Natural killer cell (primary cell): ENCODE measurements at regions not wholly inside any gene's neighbourhood (a gene's known extent, or its start where the extent isn't known, plus 50 kb on each side); places are given as distances from the start of the nearest gene placed in this dataset.

ENCODE experiments used
- ATAC-seq, 3 donors: fragments of 150-1000 bp in 2 of 3; fragments of 200-7000 bp in 1 of 3; cut with Tn5 transposase; 1 replicate in 1 of 3; 2 replicates in 2 of 3; pipeline ENCODE4 v1.10.0; 2021; ENCODE audit warnings: mild to moderate bottlenecking in 2 of 3, moderate library complexity in 2 of 3
- DNase-seq, 2 donors: peaks; one replicate each; pipeline versions ENCODE4 v3.0.0 to v3.0.0-alpha.2; 2013 to 2021; ENCODE audit warnings: mixed read lengths in 1 of 2
- H3K27ac ChIP-seq: one replicate; pipeline ENCODE4 v1.5.1; 2013; ENCODE audit warnings: mild to moderate bottlenecking, low read length
- H3K27me3 ChIP-seq: one replicate; pipeline ENCODE4 v1.6.1; 2013; ENCODE audit warnings: low read length; ENCODE audit not compliant: control insufficient read depth, insufficient read depth
- H3K36me3 ChIP-seq: one replicate; pipeline ENCODE4 v1.6.1; 2013; ENCODE audit warnings: low read length; ENCODE audit not compliant: control insufficient read depth, insufficient read depth
- H3K4me1 ChIP-seq: one replicate; pipeline ENCODE4 v1.6.1; 2013; ENCODE audit warnings: low read length; ENCODE audit not compliant: control insufficient read depth, insufficient read depth
- H3K4me3 ChIP-seq: one replicate; pipeline ENCODE4 v1.5.1; 2013; ENCODE audit warnings: low read length
- H3K9me3 ChIP-seq: one replicate; pipeline ENCODE4 v1.6.1; 2013; ENCODE audit warnings: low read length; ENCODE audit not compliant: control insufficient read depth, insufficient read depth
- H3K27ac Mint-ChIP-seq, 2 donors: one replicate each; pipeline ENCODE4 v1.8.0; 2022; ENCODE audit warnings: mild to moderate bottlenecking in 2 of 2, mixed read lengths in 2 of 2, moderate library complexity in 1 of 2
- H3K27me3 Mint-ChIP-seq, 2 donors: one replicate each; pipeline ENCODE4 v1.8.0; 2022; ENCODE audit warnings: low read depth in 2 of 2, mixed read lengths in 2 of 2
- H3K36me3 Mint-ChIP-seq: one replicate; pipeline ENCODE4 v1.8.0; 2022; ENCODE audit warnings: mixed read lengths
- H3K4me1 Mint-ChIP-seq, 2 donors: one replicate each; pipeline ENCODE4 v1.8.0; 2022; ENCODE audit warnings: mixed read lengths in 2 of 2
- H3K4me3 Mint-ChIP-seq: one replicate; pipeline ENCODE4 v1.8.0; 2022; ENCODE audit warnings: mild to moderate bottlenecking, moderate library complexity, mixed read lengths
- H3K9me3 Mint-ChIP-seq, 2 donors: one replicate each; pipeline ENCODE4 v1.8.0; 2022; ENCODE audit warnings: mixed read lengths in 2 of 2
- WGBS: methylation state at CpG from one replicate; pipeline ENCODE4 v1.1.7; 2013; ENCODE audit warnings: missing lambda C conversion rate; ENCODE audit not compliant: insufficient coverage; 5-methylcytosine and 5-hydroxymethylcytosine counted together
- intact Hi-C: fragments of 100-400 bp; cut with micrococcal nuclease; formaldehyde crosslinking; loops from one replicate; pipeline ENCODE4 v1.14.2; 2022
- TF ChIP-seq, protein P1 (sequence below): fragments of 200-600 bp; IDR thresholded peaks from one replicate; pipeline ENCODE4 v1.8.0; 2022; ENCODE audit warnings: antibody characterized with exemption

GRCh38 chr9:85414390-85414789 is 327.4 kb downstream of the AGTPBP1 start:
- ATAC-seq, result no peak
- H3K4me3 Mint-ChIP-seq, result no peak overlapping the region

GRCh38 chr9:85408494-85408893 is 333.3 kb downstream of the AGTPBP1 start:
- TF ChIP-seq, protein P1, sequence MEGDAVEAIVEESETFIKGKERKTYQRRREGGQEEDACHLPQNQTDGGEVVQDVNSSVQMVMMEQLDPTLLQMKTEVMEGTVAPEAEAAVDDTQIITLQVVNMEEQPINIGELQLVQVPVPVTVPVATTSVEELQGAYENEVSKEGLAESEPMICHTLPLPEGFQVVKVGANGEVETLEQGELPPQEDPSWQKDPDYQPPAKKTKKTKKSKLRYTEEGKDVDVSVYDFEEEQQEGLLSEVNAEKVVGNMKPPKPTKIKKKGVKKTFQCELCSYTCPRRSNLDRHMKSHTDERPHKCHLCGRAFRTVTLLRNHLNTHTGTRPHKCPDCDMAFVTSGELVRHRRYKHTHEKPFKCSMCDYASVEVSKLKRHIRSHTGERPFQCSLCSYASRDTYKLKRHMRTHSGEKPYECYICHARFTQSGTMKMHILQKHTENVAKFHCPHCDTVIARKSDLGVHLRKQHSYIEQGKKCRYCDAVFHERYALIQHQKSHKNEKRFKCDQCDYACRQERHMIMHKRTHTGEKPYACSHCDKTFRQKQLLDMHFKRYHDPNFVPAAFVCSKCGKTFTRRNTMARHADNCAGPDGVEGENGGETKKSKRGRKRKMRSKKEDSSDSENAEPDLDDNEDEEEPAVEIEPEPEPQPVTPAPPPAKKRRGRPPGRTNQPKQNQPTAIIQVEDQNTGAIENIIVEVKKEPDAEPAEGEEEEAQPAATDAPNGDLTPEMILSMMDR, result no peak
- H3K36me3 Mint-ChIP-seq, result no peaks in the 10 kb centered on the region
- Histone ChIP-seq H3K9me3 (no peaks in the 10 kb centered on the region), H3K4me3 (no peak overlapping the region), H3K36me3 (no peaks in the 10 kb centered on the region), H3K4me1 (no peaks in the 10 kb centered on the region), H3K27me3 (peaks cover 2% of the 10 kb centered on the region), H3K27ac (no peak overlapping the region)
- H3K4me3 Mint-ChIP-seq, result no peak overlapping the region
- no peak for DNase-seq
- WGBS, result 87% methylated on average over 3 of the region's 5 CpGs
- H3K4me1 Mint-ChIP-seq, result no peaks in the 10 kb centered on the region
- peaks cover 3 to 14% of the 10 kb centered on the region in 2 donors for H3K27me3 Mint-ChIP-seq
- intact Hi-C loops, result no loop called here
- no peak overlapping the region for H3K27ac Mint-ChIP-seq
- no peaks in the 10 kb centered on the region for H3K9me3 Mint-ChIP-seq
- ATAC-seq, result no peak

More at GRCh38 chr9:85414390-85414789, 327.4 kb downstream of the AGTPBP1 start:
- Mint-ChIP-seq H3K9me3 (no peaks in the 10 kb centered on the region), H3K27me3 (peaks cover 12 to 27% of the 10 kb centered on the region in 2 donors), H3K4me1 (no peaks in the 10 kb centered on the region), H3K27ac (no peak overlapping the region), H3K36me3 (no peaks in the 10 kb centered on the region)
- H3K27ac ChIP-seq, result no peak overlapping the region
- WGBS, result 57% methylated on average over 5 of the region's 5 CpGs
- H3K4me1 ChIP-seq, result no peaks in the 10 kb centered on the region
- TF ChIP-seq, protein P1, result no peak
- intact Hi-C loops, result no loop called here
- H3K36me3 ChIP-seq, result no peaks in the 10 kb centered on the region
- no peaks in the 10 kb centered on the region for H3K9me3 ChIP-seq
- H3K27me3 ChIP-seq, result no peaks in the 10 kb centered on the region
- DNase-seq, result no peak
- no peak overlapping the region for H3K4me3 ChIP-seq

- no peaks in the 10 kb centered on the region for H3K4me1 ChIP-seq
- no peaks in the 10 kb centered on the region for H3K9me3 Mint-ChIP-seq
- 88% methylated on average over 6 of the region's 6 CpGs for WGBS
- TF ChIP-seq, protein P1, result no peak
- intact Hi-C loops, result no loop called here
- H3K4me1 Mint-ChIP-seq, result no peaks in the 10 kb centered on the region
- H3K36me3 Mint-ChIP-seq, result no peaks in the 10 kb centered on the region
- H3K4me3 ChIP-seq, result no peak overlapping the region
- H3K27ac Mint-ChIP-seq, result no peak overlapping the region
- ATAC-seq (no peak), DNase-seq (no peak)
- no peak overlapping the region for H3K27ac ChIP-seq
- no peak overlapping the region for H3K4me3 Mint-ChIP-seq
- no peaks in the 10 kb centered on the region for H3K36me3 ChIP-seq
- peaks cover 10 to 19% of the 10 kb centered on the region in 2 donors for H3K27me3 Mint-ChIP-seq
- H3K27me3 ChIP-seq, result peaks cover 2% of the 10 kb centered on the region
- H3K9me3 ChIP-seq, result no peaks in the 10 kb centered on the region
Measured at GRCh38 chr9:85405566-85405950, 336.2 kb downstream of the AGTPBP1 start.

DNA sequence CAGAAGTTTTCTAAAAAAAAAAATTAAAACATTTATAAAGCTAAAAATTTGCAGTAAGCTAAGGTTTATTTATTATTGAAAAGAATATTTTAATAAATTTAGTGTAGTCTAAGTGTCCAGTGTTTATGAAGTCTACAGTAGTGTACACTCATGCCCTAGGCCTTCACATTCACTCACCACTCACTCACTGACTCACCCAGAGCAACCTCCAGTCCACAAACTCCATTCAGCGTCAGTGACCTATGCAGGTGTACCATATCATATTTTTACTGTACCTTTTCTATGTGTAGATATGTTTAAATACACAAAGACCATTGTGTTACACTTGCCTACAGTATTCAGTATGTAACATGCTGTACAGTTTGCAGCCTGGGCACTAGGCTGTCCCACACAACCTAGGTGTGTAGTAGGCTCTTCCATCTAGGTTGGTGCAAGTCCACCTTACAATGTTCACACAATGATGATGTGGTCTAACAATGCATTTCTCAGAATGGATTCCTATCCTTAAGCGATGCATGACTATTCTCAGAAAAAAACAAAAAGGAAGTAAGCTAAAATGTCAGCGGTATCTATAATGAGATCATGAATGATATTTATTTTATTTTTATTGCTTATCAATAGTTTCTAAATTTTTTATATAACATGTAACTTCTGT is 336.7 kb downstream of the AGTPBP1 start:
- Histone ChIP-seq H3K4me1 (no peaks in the 10 kb centered on the region), H3K27me3 (peaks cover 2% of the 10 kb centered on the region), H3K9me3 (no peaks in the 10 kb centered on the region), H3K4me3 (no peak overlapping the region), H3K36me3 (no peaks in the 10 kb centered on the region), H3K27ac (no peak overlapping the region)
- Mint-ChIP-seq H3K4me3 (no peak overlapping the region), H3K4me1 (no peaks in the 10 kb centered on the region), H3K27ac (no peak overlapping the region), H3K9me3 (no peaks in the 10 kb centered on the region), H3K36me3 (no peaks in the 10 kb centered on the region), H3K27me3 (peaks cover 10 to 19% of the 10 kb centered on the region in 2 donors)
- DNase-seq (no peak), ATAC-seq (no peak)
- intact Hi-C loops, result no loop called here
- TF ChIP-seq, protein P1, result no peak
- 100% methylated on average over 1 of the region's 3 CpGs for WGBS
